PC-3 (cell line): ENCODE measurements at regions not wholly inside any gene's neighbourhood (a gene's known extent, or its start where the extent isn't known, plus 50 kb on each side); places are given as distances from the start of the nearest gene placed in this dataset.

Experiments
- EZH2phosphoT487 ChIP-seq: fragments of 300-600 bp; sonication (generic); IDR thresholded peaks from 2 replicates; pipeline ENCODE4 v1.6.1; 2018; ENCODE audit warnings: mild to moderate bottlenecking, antibody characterized with exemption, low read length, borderline replicate concordance
- TF ChIP-seq, protein P1 (sequence below): fragments of 300-600 bp; sonication (generic); conservative IDR thresholded peaks from 2 replicates; pipeline ENCODE4 v1.5.1; 2017; ENCODE audit warnings: antibody characterized with exemption, low read depth, mild to moderate bottlenecking, low read length

DNA sequence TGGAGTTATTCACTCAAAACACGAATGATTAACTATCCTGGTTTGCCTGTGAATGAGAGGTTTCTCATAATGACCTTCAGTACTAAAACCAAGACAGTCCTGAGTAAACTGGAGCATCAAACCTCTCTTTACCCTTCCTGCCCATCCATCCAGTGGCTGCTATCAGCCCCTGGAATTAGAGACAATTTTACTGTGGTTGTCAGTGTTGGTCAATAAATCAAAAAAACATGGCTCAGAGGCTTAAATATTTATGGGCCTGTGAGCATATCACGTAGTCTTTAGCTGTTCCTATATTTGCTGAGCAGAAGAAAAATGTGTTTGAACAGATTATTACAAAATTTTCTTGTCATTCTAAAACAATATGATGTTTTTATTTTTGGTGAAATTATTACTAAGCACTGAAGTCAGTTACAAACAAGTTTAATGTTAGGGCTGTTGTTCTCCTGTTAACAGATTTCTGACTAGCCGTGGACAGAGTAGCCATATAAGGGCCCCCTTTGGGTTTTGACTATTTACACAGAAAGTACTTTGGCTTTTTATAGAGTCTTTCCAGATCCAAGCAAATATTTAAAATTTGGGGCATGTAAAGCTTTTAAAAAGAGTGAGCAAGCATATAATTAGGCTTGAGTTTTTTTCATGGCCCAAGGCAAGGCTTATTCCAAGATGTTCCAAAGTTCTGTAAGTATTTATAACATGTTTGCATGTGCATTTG, 580.9 kb downstream of the DIPK2A start:
- TF ChIP-seq, protein P1, sequence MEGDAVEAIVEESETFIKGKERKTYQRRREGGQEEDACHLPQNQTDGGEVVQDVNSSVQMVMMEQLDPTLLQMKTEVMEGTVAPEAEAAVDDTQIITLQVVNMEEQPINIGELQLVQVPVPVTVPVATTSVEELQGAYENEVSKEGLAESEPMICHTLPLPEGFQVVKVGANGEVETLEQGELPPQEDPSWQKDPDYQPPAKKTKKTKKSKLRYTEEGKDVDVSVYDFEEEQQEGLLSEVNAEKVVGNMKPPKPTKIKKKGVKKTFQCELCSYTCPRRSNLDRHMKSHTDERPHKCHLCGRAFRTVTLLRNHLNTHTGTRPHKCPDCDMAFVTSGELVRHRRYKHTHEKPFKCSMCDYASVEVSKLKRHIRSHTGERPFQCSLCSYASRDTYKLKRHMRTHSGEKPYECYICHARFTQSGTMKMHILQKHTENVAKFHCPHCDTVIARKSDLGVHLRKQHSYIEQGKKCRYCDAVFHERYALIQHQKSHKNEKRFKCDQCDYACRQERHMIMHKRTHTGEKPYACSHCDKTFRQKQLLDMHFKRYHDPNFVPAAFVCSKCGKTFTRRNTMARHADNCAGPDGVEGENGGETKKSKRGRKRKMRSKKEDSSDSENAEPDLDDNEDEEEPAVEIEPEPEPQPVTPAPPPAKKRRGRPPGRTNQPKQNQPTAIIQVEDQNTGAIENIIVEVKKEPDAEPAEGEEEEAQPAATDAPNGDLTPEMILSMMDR: no peak
- TF ChIP-seq EZH2phosphoT487: no peak
